ENCODE measurements at regions not wholly inside any gene's neighbourhood (a gene's known extent, or its start where the extent isn't known, plus 50 kb on each side); places are given as distances from the start of the nearest gene placed in this dataset.

DNA sequence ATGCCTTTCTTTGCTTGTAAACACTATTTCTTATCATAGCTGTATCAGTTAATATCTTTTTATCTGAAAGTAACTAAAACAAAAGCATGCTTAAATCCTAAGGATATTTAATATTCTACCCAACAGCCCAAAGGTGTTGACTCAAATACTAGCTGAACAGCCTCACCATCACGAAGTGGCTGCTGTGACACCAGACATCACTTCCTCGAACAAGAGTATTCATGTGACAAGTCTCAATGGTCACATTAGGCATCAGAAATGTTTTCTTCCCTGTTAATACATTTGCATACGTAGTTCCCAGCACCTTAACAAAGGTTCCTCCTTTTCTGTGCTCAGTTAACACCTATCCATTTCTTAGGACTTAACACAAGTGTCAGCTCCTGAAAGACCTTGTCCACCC is 193.8 kb upstream of the DYNLRB2 start:
- TF ChIP-seq POLR2AphosphoS5 (IDR thresholded peaks at IDR 0.05), result no peak
- TF ChIP-seq, protein P1, sequence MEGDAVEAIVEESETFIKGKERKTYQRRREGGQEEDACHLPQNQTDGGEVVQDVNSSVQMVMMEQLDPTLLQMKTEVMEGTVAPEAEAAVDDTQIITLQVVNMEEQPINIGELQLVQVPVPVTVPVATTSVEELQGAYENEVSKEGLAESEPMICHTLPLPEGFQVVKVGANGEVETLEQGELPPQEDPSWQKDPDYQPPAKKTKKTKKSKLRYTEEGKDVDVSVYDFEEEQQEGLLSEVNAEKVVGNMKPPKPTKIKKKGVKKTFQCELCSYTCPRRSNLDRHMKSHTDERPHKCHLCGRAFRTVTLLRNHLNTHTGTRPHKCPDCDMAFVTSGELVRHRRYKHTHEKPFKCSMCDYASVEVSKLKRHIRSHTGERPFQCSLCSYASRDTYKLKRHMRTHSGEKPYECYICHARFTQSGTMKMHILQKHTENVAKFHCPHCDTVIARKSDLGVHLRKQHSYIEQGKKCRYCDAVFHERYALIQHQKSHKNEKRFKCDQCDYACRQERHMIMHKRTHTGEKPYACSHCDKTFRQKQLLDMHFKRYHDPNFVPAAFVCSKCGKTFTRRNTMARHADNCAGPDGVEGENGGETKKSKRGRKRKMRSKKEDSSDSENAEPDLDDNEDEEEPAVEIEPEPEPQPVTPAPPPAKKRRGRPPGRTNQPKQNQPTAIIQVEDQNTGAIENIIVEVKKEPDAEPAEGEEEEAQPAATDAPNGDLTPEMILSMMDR (IDR thresholded peaks at IDR 0.05), result no peak
- no peak for TF ChIP-seq POLR2A (IDR thresholded peaks at IDR 0.05)
